GM23338 (cell line): ENCODE measurements at regions not wholly inside any gene's neighbourhood (a gene's known extent, or its start where the extent isn't known, plus 50 kb on each side); places are given as distances from the start of the nearest gene placed in this dataset.

Experiments used
- ATAC-seq: fragments of 200-7000 bp; cut with Tn5 transposase; 3 replicates; pipeline ENCODE4 v1.9.1; 2020
- DNase-seq: peaks from one replicate; pipeline ENCODE4 v3.0.0-alpha.2; 2015; ENCODE audit warnings: low spot score
- H2AFZ ChIP-seq: fragments of 200-600 bp; sonication (generic); 2 replicates; pipeline ENCODE4 v1.8.0; 2016; ENCODE audit warnings: antibody characterized with exemption, mild to moderate bottlenecking, moderate library complexity
- H3F3A ChIP-seq: fragments of 200-600 bp; sonication (generic); replicated peaks from 2 replicates; pipeline ENCODE4 v1.8.0; 2017; ENCODE audit warnings: antibody characterized with exemption, mixed run types, low read depth
- H3K27ac ChIP-seq: fragments of 200-600 bp; sonication (generic); 2 replicates; pipeline ENCODE4 v1.6.1; 2016; ENCODE audit warnings: low read depth
- H3K27me3 ChIP-seq: fragments of 200-600 bp; sonication (generic); 2 replicates; pipeline ENCODE4 v1.8.0; 2016; ENCODE audit warnings: mild to moderate bottlenecking, mixed run types, moderate library complexity; ENCODE audit not compliant: insufficient read depth
- H3K36me3 ChIP-seq: fragments of 200-600 bp; sonication (generic); 2 replicates; pipeline ENCODE4 v1.8.0; 2016; ENCODE audit warnings: mild to moderate bottlenecking; ENCODE audit not compliant: insufficient read depth
- H3K4me1 ChIP-seq: fragments of 200-600 bp; sonication (generic); 2 replicates; pipeline ENCODE4 v1.8.0; 2016; ENCODE audit warnings: mild to moderate bottlenecking, moderate library complexity; ENCODE audit not compliant: insufficient read depth
- H3K4me2 ChIP-seq: fragments of 200-600 bp; sonication (generic); 2 replicates; pipeline ENCODE4 v1.7.1; 2017; ENCODE audit warnings: mixed run types
- H3K4me3 ChIP-seq: fragments of 200-600 bp; sonication (generic); 2 replicates; pipeline ENCODE4 v1.6.1; 2016; ENCODE audit warnings: mixed run types
- H3K79me2 ChIP-seq: fragments of 200-600 bp; sonication (generic); replicated peaks from 2 replicates; pipeline ENCODE4 v1.8.0; 2017; ENCODE audit warnings: mild to moderate bottlenecking; ENCODE audit not compliant: insufficient read depth
- H3K9me2 ChIP-seq: fragments of 200-600 bp; sonication (generic); 2 replicates; pipeline ENCODE4 v1.8.0; 2017; ENCODE audit not compliant: insufficient read depth
- H4K20me1 ChIP-seq: fragments of 200-600 bp; sonication (generic); replicated peaks from 2 replicates; pipeline ENCODE4 v1.8.0; 2017; ENCODE audit warnings: mild to moderate bottlenecking; ENCODE audit not compliant: insufficient read depth
- H3K27ac Mint-ChIP-seq: 2 replicates; pipeline ENCODE4 v1.8.0; 2020; ENCODE audit warnings: inconsistent platforms, mild to moderate bottlenecking, moderate library complexity, mixed read lengths
- H3K27me3 Mint-ChIP-seq: 3 replicates; pipeline ENCODE4 v1.8.0; 2022; ENCODE audit warnings: low read depth, mild to moderate bottlenecking, moderate library complexity, mixed read lengths, inconsistent platforms; ENCODE audit not compliant: insufficient read depth, poor library complexity
- H3K36me3 Mint-ChIP-seq: 3 replicates; pipeline ENCODE4 v1.8.0; 2021; ENCODE audit warnings: low read depth, mild to moderate bottlenecking, inconsistent platforms, moderate library complexity, mixed read lengths
- H3K4me1 Mint-ChIP-seq: 3 replicates; pipeline ENCODE4 v1.8.0; 2020; ENCODE audit warnings: mild to moderate bottlenecking, inconsistent platforms, mixed read lengths
- H3K4me3 Mint-ChIP-seq: 3 replicates; pipeline ENCODE4 v1.8.0; 2021; ENCODE audit warnings: moderate library complexity, mild to moderate bottlenecking, inconsistent platforms, mixed read lengths
- H3K9me3 Mint-ChIP-seq: 3 replicates; pipeline ENCODE4 v1.8.0; 2020; ENCODE audit warnings: moderate library complexity, mild to moderate bottlenecking, inconsistent platforms, mixed read lengths
- CREB1 ChIP-seq: fragments of 250-450 bp; sonication (Bioruptor Pico); IDR thresholded peaks from 2 replicates; pipeline ENCODE4 v1.5.0; 2020; ENCODE audit warnings: low read depth, mild to moderate bottlenecking, moderate library complexity
- CTCF ChIP-seq, 2 experiments: fragments of 200-600 bp in 1 of 2; sonication (generic) in 1 of 2; conservative IDR thresholded peaks; 2 replicates each; pipeline versions ENCODE4 v1.5.1 to v1.6.1; 2016 to 2017; ENCODE audit warnings: antibody characterized with exemption in 2 of 2, low read depth in 2 of 2, mild to moderate bottlenecking in 2 of 2, moderate library complexity in 1 of 2
- ETS1 ChIP-seq: IDR thresholded peaks from 2 replicates; pipeline ENCODE4 v1.6.1; 2016; ENCODE audit warnings: antibody characterized with exemption
- EZH2 ChIP-seq: fragments of 200-600 bp; sonication (generic); IDR thresholded peaks from one replicate; pipeline ENCODE4 v1.8.0; 2017; ENCODE audit warnings: antibody characterized with exemption, mild to moderate bottlenecking, low read depth; ENCODE audit not compliant: unreplicated experiment
- EZH2phosphoT487 ChIP-seq: fragments of 200-600 bp; sonication (generic); IDR thresholded peaks from one replicate; pipeline ENCODE4 v1.8.1; 2018; ENCODE audit warnings: antibody characterized with exemption; ENCODE audit not compliant: unreplicated experiment
- JUNB ChIP-seq: IDR thresholded peaks from one replicate; pipeline ENCODE4 v1.6.1; 2016; ENCODE audit warnings: antibody characterized with exemption; ENCODE audit not compliant: unreplicated experiment
- NANOG ChIP-seq: IDR thresholded peaks from 2 replicates; pipeline ENCODE4 v1.6.1; 2016; ENCODE audit warnings: antibody characterized with exemption, borderline replicate concordance
- POLR2AphosphoS5 ChIP-seq: IDR thresholded peaks from 2 replicates; pipeline ENCODE4 v1.6.1; 2016; ENCODE audit warnings: antibody characterized with exemption, low read depth
- REST ChIP-seq: IDR thresholded peaks from one replicate; pipeline ENCODE4 v1.6.1; 2018; ENCODE audit warnings: antibody characterized with exemption; ENCODE audit not compliant: unreplicated experiment
- STAT1 ChIP-seq: IDR thresholded peaks from one replicate; pipeline ENCODE4 v1.6.1; 2016; ENCODE audit warnings: antibody characterized with exemption; ENCODE audit not compliant: unreplicated experiment
- ZNF114 ChIP-seq: fragments of 250-450 bp; sonication (Bioruptor Pico); IDR thresholded peaks from 2 replicates; pipeline ENCODE4 v1.5.0; 2020; ENCODE audit warnings: mild to moderate bottlenecking, moderate library complexity
- ZNF331 ChIP-seq: fragments of 250-450 bp; sonication (Bioruptor Pico); IDR thresholded peaks from 2 replicates; pipeline ENCODE4 v1.5.0; 2020; ENCODE audit warnings: low read depth, mild to moderate bottlenecking, moderate library complexity
- ZNF462 ChIP-seq: fragments of 250-450 bp; sonication (Bioruptor Pico); IDR thresholded peaks from 2 replicates; pipeline ENCODE4 v1.5.0; 2020; ENCODE audit warnings: mild to moderate bottlenecking, moderate library complexity

GRCh38 chr18:78571831-78572347 lies 407.7 kb upstream of the SALL3 start:
- H3K27me3 ChIP-seq, result no peaks in the 10 kb centered on the region
- Mint-ChIP-seq H3K27ac (no peak overlapping the region), H3K4me1 (no peaks in the 10 kb centered on the region), H3K36me3 (peaks cover 45% of the 10 kb centered on the region), H3K27me3 (peaks cover 2% of the 10 kb centered on the region), H3K4me3 (no peak overlapping the region), H3K9me3 (peaks cover 95% of the 10 kb centered on the region)
- no peaks in the 10 kb centered on the region for H4K20me1 ChIP-seq
- H3K4me1 ChIP-seq, result no peaks in the 10 kb centered on the region
- no peaks in the 10 kb centered on the region for H3K9me2 ChIP-seq
- DNase-seq (no peak), ATAC-seq (no peak)
- H3K4me3 ChIP-seq, result no peak overlapping the region
- no peak overlapping the region for H3K27ac ChIP-seq
- H3K4me2 ChIP-seq, result no peak overlapping the region
- no peak for TF ChIP-seq ZNF331 (CRISPR knock-in tag)
- TF ChIP-seq EZH2, result no peak
- no peak for TF ChIP-seq CREB1 (CRISPR knock-in tag)
- TF ChIP-seq STAT1, result no peak
- no peak for TF ChIP-seq POLR2AphosphoS5
- TF ChIP-seq JUNB, result no peak
- TF ChIP-seq CTCF (conservative IDR thresholded peaks at IDR 0.05; ENCODE audit: low read depth in 2 of 2), result no peak
- no peak for TF ChIP-seq ETS1
- TF ChIP-seq NANOG, result no peak
- no peak for TF ChIP-seq ZNF462 (CRISPR knock-in tag)
- no peak for TF ChIP-seq REST
- no peak for TF ChIP-seq EZH2phosphoT487
- no peak for TF ChIP-seq ZNF114 (CRISPR knock-in tag)
- no peaks in the 10 kb centered on the region for H3F3A ChIP-seq
- no peak overlapping the region for H2AFZ ChIP-seq
- no peaks in the 10 kb centered on the region for H3K79me2 ChIP-seq
- H3K36me3 ChIP-seq, result peaks cover 4% of the 10 kb centered on the region
